Cardiac muscle cell (in vitro differentiated cells and primary cell): ENCODE measurements at regions not wholly inside any gene's neighbourhood (a gene's known extent, or its start where the extent isn't known, plus 50 kb on each side); places are given as distances from the start of the nearest gene placed in this dataset.

Experiments
- DNase-seq, 2 donors: peaks; one replicate each; pipeline versions ENCODE4 v3.0.0 to v3.0.0-alpha.2; 2010 to 2017; ENCODE audit warnings: low read depth in 1 of 2, low spot score in 1 of 2
- H3K27ac ChIP-seq: fragments of 200-600 bp; sonication (generic); 2 replicates; pipeline ENCODE4 v1.5.1; 2016
- H3K27me3 ChIP-seq: fragments of 200-600 bp; sonication (generic); 2 replicates; pipeline ENCODE4 v1.6.0; 2016; ENCODE audit warnings: control low read depth
- H3K36me3 ChIP-seq: fragments of 200-600 bp; sonication (generic); 2 replicates; pipeline ENCODE4 v1.5.1; 2016; ENCODE audit warnings: control low read depth
- H3K4me1 ChIP-seq: fragments of 200-600 bp; sonication (generic); 2 replicates; pipeline ENCODE4 v1.8.1; 2017; ENCODE audit warnings: low read depth, mild to moderate bottlenecking, mixed run types
- H3K4me3 ChIP-seq: fragments of 200-600 bp; sonication (generic); 2 replicates; pipeline ENCODE4 v1.5.1; 2016; ENCODE audit warnings: mild to moderate bottlenecking
- H3K9me3 ChIP-seq: fragments of 200-600 bp; sonication (generic); 2 replicates; pipeline ENCODE4 v1.5.1; 2017; ENCODE audit warnings: low read depth, mild to moderate bottlenecking, control low read depth
- TF ChIP-seq, protein P1 (sequence below): IDR thresholded peaks from 2 replicates; pipeline ENCODE4 v1.5.1; 2012; ENCODE audit warnings: low read depth, mild to moderate bottlenecking, low read length

GRCh38 chr4:127179256-127180087 lies 453.3 kb upstream of the INTU start:
- no peaks in the 10 kb centered on the region for H3K27me3 ChIP-seq
- no peak overlapping the region for H3K27ac ChIP-seq
- no peaks in the 10 kb centered on the region for H3K36me3 ChIP-seq
- H3K4me1 ChIP-seq, result no peaks in the 10 kb centered on the region
- TF ChIP-seq, protein P1, sequence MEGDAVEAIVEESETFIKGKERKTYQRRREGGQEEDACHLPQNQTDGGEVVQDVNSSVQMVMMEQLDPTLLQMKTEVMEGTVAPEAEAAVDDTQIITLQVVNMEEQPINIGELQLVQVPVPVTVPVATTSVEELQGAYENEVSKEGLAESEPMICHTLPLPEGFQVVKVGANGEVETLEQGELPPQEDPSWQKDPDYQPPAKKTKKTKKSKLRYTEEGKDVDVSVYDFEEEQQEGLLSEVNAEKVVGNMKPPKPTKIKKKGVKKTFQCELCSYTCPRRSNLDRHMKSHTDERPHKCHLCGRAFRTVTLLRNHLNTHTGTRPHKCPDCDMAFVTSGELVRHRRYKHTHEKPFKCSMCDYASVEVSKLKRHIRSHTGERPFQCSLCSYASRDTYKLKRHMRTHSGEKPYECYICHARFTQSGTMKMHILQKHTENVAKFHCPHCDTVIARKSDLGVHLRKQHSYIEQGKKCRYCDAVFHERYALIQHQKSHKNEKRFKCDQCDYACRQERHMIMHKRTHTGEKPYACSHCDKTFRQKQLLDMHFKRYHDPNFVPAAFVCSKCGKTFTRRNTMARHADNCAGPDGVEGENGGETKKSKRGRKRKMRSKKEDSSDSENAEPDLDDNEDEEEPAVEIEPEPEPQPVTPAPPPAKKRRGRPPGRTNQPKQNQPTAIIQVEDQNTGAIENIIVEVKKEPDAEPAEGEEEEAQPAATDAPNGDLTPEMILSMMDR, result no peak
- no peaks in the 10 kb centered on the region for H3K9me3 ChIP-seq
- DNase-seq, result no peak
- H3K4me3 ChIP-seq, result no peak overlapping the region

DNA sequence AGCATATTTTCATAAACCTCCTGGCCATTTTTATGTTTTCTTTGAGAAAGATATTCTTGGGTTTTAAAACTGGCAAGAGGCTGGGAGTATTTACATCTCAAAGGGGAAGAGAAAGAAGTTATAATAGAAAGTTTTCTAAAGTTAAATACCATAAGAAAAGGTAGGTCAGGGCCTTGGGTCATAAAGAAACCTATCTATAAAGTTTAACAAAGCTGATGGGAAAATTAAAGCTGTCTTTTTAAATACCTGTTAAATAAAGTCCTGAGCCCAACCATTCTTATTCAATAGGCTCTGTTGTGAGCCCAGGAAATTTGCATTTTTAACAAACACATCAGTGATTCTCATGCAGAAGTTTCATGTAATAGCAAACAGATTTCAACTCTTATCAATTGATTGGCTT lies 451.8 kb upstream of the INTU start:
- Histone ChIP-seq H3K27me3 (no peaks in the 10 kb centered on the region), H3K4me3 (no peak overlapping the region), H3K9me3 (no peaks in the 10 kb centered on the region), H3K36me3 (no peaks in the 10 kb centered on the region), H3K4me1 (no peaks in the 10 kb centered on the region), H3K27ac (no peak overlapping the region)
- DNase-seq, result no peak
- TF ChIP-seq, protein P1, result no peak

DNA sequence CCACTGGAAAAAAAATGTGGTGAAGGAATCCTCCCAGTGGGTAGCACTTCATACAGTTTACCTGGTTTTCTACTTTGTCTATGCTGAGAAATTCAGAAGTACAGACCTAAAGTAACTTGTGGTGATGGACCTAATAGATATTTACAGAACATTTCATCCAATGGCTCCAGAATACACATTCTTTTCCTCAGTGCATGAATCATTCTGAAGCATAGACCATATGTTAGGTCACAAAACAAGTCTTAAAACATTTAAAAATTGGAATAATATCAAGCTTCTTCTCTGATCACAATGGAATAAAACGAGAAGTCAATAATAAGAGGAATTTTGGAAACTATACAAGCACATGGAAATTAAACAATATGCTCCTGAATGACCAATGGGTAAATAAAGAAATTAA lies 450.1 kb upstream of the INTU start:
- H3K4me3 ChIP-seq, result no peak overlapping the region
- TF ChIP-seq, protein P1, result no peak
- no peaks in the 10 kb centered on the region for H3K4me1 ChIP-seq
- no peaks in the 10 kb centered on the region for H3K9me3 ChIP-seq
- DNase-seq, result no peak
- H3K27me3 ChIP-seq, result no peaks in the 10 kb centered on the region
- H3K27ac ChIP-seq, result no peak overlapping the region
- no peaks in the 10 kb centered on the region for H3K36me3 ChIP-seq

GRCh38 chr4:127188847-127189246 lies 443.9 kb upstream of the INTU start:
- no peaks in the 10 kb centered on the region for H3K4me1 ChIP-seq
- no peaks in the 10 kb centered on the region for H3K27me3 ChIP-seq
- no peaks in the 10 kb centered on the region for H3K36me3 ChIP-seq
- TF ChIP-seq, protein P1, result no peak
- no peak overlapping the region for H3K4me3 ChIP-seq
- peak; percentile 11 to 47 for DNase-seq
- no peaks in the 10 kb centered on the region for H3K9me3 ChIP-seq
- no peak overlapping the region for H3K27ac ChIP-seq

DNA sequence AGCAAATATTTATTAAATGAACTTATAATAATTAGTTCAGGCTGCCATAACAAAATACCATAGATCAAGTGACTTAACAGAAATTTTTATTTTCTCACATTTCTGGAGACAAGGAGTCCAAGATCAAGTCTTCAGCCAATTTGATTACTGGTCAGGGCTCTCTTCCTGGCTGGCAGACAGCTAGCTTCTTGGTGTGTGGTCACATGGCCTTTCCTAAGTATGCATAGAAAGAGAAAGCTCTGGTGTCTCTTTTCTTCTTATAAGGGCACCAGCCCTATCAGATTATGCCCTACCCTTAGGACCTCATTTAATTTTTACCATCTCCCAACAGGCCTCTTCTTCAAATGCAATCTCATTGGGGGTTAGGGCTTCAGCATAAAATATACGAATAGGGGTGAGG lies 438.5 kb upstream of the INTU start:
- H3K27me3 ChIP-seq, result no peaks in the 10 kb centered on the region
- H3K9me3 ChIP-seq, result no peaks in the 10 kb centered on the region
- no peak overlapping the region for H3K4me3 ChIP-seq
- no peaks in the 10 kb centered on the region for H3K4me1 ChIP-seq
- no peak overlapping the region for H3K27ac ChIP-seq
- no peak for DNase-seq
- TF ChIP-seq, protein P1, result no peak
- H3K36me3 ChIP-seq, result no peaks in the 10 kb centered on the region
